ENCODE measurements at regions not wholly inside any gene's neighbourhood (a gene's known extent, or its start where the extent isn't known, plus 50 kb on each side); places are given as distances from the start of the nearest gene placed in this dataset.

DNA sequence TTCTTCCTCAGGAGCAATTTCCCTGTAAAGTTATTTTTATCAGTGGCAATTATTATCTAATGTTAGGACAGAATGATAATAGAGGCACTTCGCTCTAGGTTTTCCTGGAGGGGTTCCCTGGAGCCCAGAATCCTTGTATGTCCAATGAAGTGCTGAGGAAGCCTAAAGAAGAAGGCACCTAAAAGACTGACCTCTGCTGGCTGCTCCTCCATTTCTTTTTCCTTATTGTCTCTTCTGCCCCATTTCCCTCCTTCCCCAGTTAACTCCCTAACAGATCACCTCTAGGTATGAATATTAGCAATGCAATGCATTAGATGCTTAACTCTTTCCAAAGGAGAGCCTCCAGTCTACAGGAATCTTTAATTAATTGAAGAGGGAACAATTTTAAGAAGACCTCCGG is 985.4 kb downstream of the DIAPH3 start:
- TF ChIP-seq EZH2 (IDR thresholded peaks at IDR 0.05; ENCODE audit: borderline replicate concordance) (no peak), EZH2phosphoT487 (IDR thresholded peaks at IDR 0.05; ENCODE audit: low read depth, severe bottlenecking, unreplicated experiment) (no peak)

Data from hepatocyte (in vitro differentiated cells).